GM23338 (cell line): ENCODE measurements at regions not wholly inside any gene's neighbourhood (a gene's known extent, or its start where the extent isn't known, plus 50 kb on each side); places are given as distances from the start of the nearest gene placed in this dataset.

ENCODE experiments used
- ATAC-seq: fragments of 200-7000 bp; cut with Tn5 transposase; 3 replicates; pipeline ENCODE4 v1.9.1; 2020
- DNase-seq: peaks from one replicate; pipeline ENCODE4 v3.0.0-alpha.2; 2015; ENCODE audit warnings: low spot score
- H2AFZ ChIP-seq: fragments of 200-600 bp; sonication (generic); 2 replicates; pipeline ENCODE4 v1.8.0; 2016; ENCODE audit warnings: antibody characterized with exemption, mild to moderate bottlenecking, moderate library complexity
- H3F3A ChIP-seq: fragments of 200-600 bp; sonication (generic); replicated peaks from 2 replicates; pipeline ENCODE4 v1.8.0; 2017; ENCODE audit warnings: antibody characterized with exemption, mixed run types, low read depth
- H3K27ac ChIP-seq: fragments of 200-600 bp; sonication (generic); 2 replicates; pipeline ENCODE4 v1.6.1; 2016; ENCODE audit warnings: low read depth
- H3K27me3 ChIP-seq: fragments of 200-600 bp; sonication (generic); 2 replicates; pipeline ENCODE4 v1.8.0; 2016; ENCODE audit warnings: mild to moderate bottlenecking, mixed run types, moderate library complexity; ENCODE audit not compliant: insufficient read depth
- H3K36me3 ChIP-seq: fragments of 200-600 bp; sonication (generic); 2 replicates; pipeline ENCODE4 v1.8.0; 2016; ENCODE audit warnings: mild to moderate bottlenecking; ENCODE audit not compliant: insufficient read depth
- H3K4me1 ChIP-seq: fragments of 200-600 bp; sonication (generic); 2 replicates; pipeline ENCODE4 v1.8.0; 2016; ENCODE audit warnings: mild to moderate bottlenecking, moderate library complexity; ENCODE audit not compliant: insufficient read depth
- H3K4me2 ChIP-seq: fragments of 200-600 bp; sonication (generic); 2 replicates; pipeline ENCODE4 v1.7.1; 2017; ENCODE audit warnings: mixed run types
- H3K4me3 ChIP-seq: fragments of 200-600 bp; sonication (generic); 2 replicates; pipeline ENCODE4 v1.6.1; 2016; ENCODE audit warnings: mixed run types
- H3K79me2 ChIP-seq: fragments of 200-600 bp; sonication (generic); replicated peaks from 2 replicates; pipeline ENCODE4 v1.8.0; 2017; ENCODE audit warnings: mild to moderate bottlenecking; ENCODE audit not compliant: insufficient read depth
- H3K9me2 ChIP-seq: fragments of 200-600 bp; sonication (generic); 2 replicates; pipeline ENCODE4 v1.8.0; 2017; ENCODE audit not compliant: insufficient read depth
- H4K20me1 ChIP-seq: fragments of 200-600 bp; sonication (generic); replicated peaks from 2 replicates; pipeline ENCODE4 v1.8.0; 2017; ENCODE audit warnings: mild to moderate bottlenecking; ENCODE audit not compliant: insufficient read depth
- H3K27ac Mint-ChIP-seq: 2 replicates; pipeline ENCODE4 v1.8.0; 2020; ENCODE audit warnings: inconsistent platforms, mild to moderate bottlenecking, moderate library complexity, mixed read lengths
- H3K27me3 Mint-ChIP-seq: 3 replicates; pipeline ENCODE4 v1.8.0; 2022; ENCODE audit warnings: low read depth, mild to moderate bottlenecking, moderate library complexity, mixed read lengths, inconsistent platforms; ENCODE audit not compliant: insufficient read depth, poor library complexity
- H3K36me3 Mint-ChIP-seq: 3 replicates; pipeline ENCODE4 v1.8.0; 2021; ENCODE audit warnings: low read depth, mild to moderate bottlenecking, inconsistent platforms, moderate library complexity, mixed read lengths
- H3K4me1 Mint-ChIP-seq: 3 replicates; pipeline ENCODE4 v1.8.0; 2020; ENCODE audit warnings: mild to moderate bottlenecking, inconsistent platforms, mixed read lengths
- H3K4me3 Mint-ChIP-seq: 3 replicates; pipeline ENCODE4 v1.8.0; 2021; ENCODE audit warnings: moderate library complexity, mild to moderate bottlenecking, inconsistent platforms, mixed read lengths
- H3K9me3 Mint-ChIP-seq: 3 replicates; pipeline ENCODE4 v1.8.0; 2020; ENCODE audit warnings: moderate library complexity, mild to moderate bottlenecking, inconsistent platforms, mixed read lengths
- CREB1 ChIP-seq: fragments of 250-450 bp; sonication (Bioruptor Pico); IDR thresholded peaks from 2 replicates; pipeline ENCODE4 v1.5.0; 2020; ENCODE audit warnings: low read depth, mild to moderate bottlenecking, moderate library complexity
- EZH2 ChIP-seq: fragments of 200-600 bp; sonication (generic); IDR thresholded peaks from one replicate; pipeline ENCODE4 v1.8.0; 2017; ENCODE audit warnings: antibody characterized with exemption, mild to moderate bottlenecking, low read depth; ENCODE audit not compliant: unreplicated experiment
- JUNB ChIP-seq: IDR thresholded peaks from one replicate; pipeline ENCODE4 v1.6.1; 2016; ENCODE audit warnings: antibody characterized with exemption; ENCODE audit not compliant: unreplicated experiment
- POLR2AphosphoS5 ChIP-seq: IDR thresholded peaks from 2 replicates; pipeline ENCODE4 v1.6.1; 2016; ENCODE audit warnings: antibody characterized with exemption, low read depth
- ZNF114 ChIP-seq: fragments of 250-450 bp; sonication (Bioruptor Pico); IDR thresholded peaks from 2 replicates; pipeline ENCODE4 v1.5.0; 2020; ENCODE audit warnings: mild to moderate bottlenecking, moderate library complexity
- ZNF331 ChIP-seq: fragments of 250-450 bp; sonication (Bioruptor Pico); IDR thresholded peaks from 2 replicates; pipeline ENCODE4 v1.5.0; 2020; ENCODE audit warnings: low read depth, mild to moderate bottlenecking, moderate library complexity
- TF ChIP-seq, protein P1 (sequence below): fragments of 250-450 bp; sonication (Bioruptor Pico); IDR thresholded peaks from 2 replicates; pipeline ENCODE4 v1.5.0; 2020; ENCODE audit warnings: mild to moderate bottlenecking, moderate library complexity

GRCh38 chr22:26884921-26885320 lies 227.5 kb downstream of the MIAT start:
- no peak overlapping the region for H3K4me2 ChIP-seq
- no peaks in the 10 kb centered on the region for H3K36me3 ChIP-seq
- DNase-seq (no peak), ATAC-seq (no peak)
- no peaks in the 10 kb centered on the region for H3K9me2 ChIP-seq
- Mint-ChIP-seq H3K27ac (no peak overlapping the region), H3K36me3 (no peaks in the 10 kb centered on the region), H3K9me3 (no peaks in the 10 kb centered on the region), H3K4me1 (peaks cover 18% of the 10 kb centered on the region), H3K4me3 (no peak overlapping the region), H3K27me3 (no peaks in the 10 kb centered on the region)
- no peaks in the 10 kb centered on the region for H4K20me1 ChIP-seq
- no peak overlapping the region for H2AFZ ChIP-seq
- no peak overlapping the region for H3K27ac ChIP-seq
- no peaks in the 10 kb centered on the region for H3K79me2 ChIP-seq
- H3K27me3 ChIP-seq = no peaks in the 10 kb centered on the region
- peaks cover 4% of the 10 kb centered on the region; the same call in 1 of the 2 replicates for H3K4me1 ChIP-seq
- H3F3A ChIP-seq = no peaks in the 10 kb centered on the region
- TF ChIP-seq POLR2AphosphoS5 (no peak), ZNF331 (no peak), EZH2 (no peak), CREB1 (CRISPR knock-in tag) (no peak), ZNF114 (CRISPR knock-in tag) (no peak), JUNB (no peak)
- TF ChIP-seq, protein P1, sequence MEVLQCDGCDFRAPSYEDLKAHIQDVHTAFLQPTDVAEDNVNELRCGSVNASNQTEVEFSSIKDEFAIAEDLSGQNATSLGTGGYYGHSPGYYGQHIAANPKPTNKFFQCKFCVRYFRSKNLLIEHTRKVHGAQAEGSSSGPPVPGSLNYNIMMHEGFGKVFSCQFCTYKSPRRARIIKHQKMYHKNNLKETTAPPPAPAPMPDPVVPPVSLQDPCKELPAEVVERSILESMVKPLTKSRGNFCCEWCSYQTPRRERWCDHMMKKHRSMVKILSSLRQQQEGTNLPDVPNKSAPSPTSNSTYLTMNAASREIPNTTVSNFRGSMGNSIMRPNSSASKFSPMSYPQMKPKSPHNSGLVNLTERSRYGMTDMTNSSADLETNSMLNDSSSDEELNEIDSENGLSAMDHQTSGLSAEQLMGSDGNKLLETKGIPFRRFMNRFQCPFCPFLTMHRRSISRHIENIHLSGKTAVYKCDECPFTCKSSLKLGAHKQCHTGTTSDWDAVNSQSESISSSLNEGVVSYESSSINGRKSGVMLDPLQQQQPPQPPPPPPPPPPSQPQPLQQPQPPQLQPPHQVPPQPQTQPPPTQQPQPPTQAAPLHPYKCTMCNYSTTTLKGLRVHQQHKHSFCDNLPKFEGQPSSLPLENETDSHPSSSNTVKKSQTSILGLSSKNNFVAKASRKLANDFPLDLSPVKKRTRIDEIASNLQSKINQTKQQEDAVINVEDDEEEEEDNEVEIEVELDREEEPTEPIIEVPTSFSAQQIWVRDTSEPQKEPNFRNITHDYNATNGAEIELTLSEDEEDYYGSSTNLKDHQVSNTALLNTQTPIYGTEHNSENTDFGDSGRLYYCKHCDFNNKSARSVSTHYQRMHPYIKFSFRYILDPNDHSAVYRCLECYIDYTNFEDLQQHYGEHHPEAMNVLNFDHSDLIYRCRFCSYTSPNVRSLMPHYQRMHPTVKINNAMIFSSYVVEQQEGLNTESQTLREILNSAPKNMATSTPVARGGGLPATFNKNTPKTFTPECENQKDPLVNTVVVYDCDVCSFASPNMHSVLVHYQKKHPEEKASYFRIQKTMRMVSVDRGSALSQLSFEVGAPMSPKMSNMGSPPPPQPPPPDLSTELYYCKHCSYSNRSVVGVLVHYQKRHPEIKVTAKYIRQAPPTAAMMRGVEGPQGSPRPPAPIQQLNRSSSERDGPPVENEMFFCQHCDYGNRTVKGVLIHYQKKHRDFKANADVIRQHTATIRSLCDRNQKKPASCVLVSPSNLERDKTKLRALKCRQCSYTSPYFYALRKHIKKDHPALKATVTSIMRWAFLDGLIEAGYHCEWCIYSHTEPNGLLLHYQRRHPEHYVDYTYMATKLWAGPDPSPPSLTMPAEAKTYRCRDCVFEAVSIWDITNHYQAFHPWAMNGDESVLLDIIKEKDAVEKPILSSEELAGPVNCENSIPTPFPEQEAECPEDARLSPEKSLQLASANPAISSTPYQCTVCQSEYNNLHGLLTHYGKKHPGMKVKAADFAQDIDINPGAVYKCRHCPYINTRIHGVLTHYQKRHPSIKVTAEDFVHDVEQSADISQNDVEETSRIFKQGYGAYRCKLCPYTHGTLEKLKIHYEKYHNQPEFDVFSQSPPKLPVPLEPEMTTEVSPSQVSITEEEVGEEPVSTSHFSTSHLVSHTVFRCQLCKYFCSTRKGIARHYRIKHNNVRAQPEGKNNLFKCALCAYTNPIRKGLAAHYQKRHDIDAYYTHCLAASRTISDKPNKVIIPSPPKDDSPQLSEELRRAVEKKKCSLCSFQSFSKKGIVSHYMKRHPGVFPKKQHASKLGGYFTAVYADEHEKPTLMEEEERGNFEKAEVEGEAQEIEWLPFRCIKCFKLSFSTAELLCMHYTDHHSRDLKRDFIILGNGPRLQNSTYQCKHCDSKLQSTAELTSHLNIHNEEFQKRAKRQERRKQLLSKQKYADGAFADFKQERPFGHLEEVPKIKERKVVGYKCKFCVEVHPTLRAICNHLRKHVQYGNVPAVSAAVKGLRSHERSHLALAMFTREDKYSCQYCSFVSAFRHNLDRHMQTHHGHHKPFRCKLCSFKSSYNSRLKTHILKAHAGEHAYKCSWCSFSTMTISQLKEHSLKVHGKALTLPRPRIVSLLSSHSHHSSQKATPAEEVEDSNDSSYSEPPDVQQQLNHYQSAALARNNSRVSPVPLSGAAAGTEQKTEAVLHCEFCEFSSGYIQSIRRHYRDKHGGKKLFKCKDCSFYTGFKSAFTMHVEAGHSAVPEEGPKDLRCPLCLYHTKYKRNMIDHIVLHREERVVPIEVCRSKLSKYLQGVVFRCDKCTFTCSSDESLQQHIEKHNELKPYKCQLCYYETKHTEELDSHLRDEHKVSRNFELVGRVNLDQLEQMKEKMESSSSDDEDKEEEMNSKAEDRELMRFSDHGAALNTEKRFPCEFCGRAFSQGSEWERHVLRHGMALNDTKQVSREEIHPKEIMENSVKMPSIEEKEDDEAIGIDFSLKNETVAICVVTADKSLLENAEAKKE (CRISPR knock-in tag) = no peak
- no peak overlapping the region for H3K4me3 ChIP-seq
